Transverse colon (tissue), 4 donors: ENCODE measurements at regions not wholly inside any gene's neighbourhood (a gene's known extent, or its start where the extent isn't known, plus 50 kb on each side); places are given as distances from the start of the nearest gene placed in this dataset.

Source experiments
- DNase-seq: peaks from one replicate; pipeline ENCODE4 v3.0.0-alpha.2; 2019
- H3K27ac ChIP-seq, 4 donors: fragments of 200-600 bp; sonication (generic); 2 replicates each; pipeline ENCODE4 v1.5.1; 2016 to 2018; ENCODE audit warnings: inconsistent platforms in 4 of 4
- H3K27me3 ChIP-seq: fragments of 200-600 bp; sonication (generic); 2 replicates; pipeline ENCODE4 v1.5.1; 2017; ENCODE audit warnings: inconsistent platforms
- H3K36me3 ChIP-seq, 4 donors: fragments of 200-600 bp; sonication (generic); 2 replicates each; pipeline ENCODE4 v1.5.1; 2017 to 2019; ENCODE audit warnings: inconsistent platforms in 4 of 4
- H3K4me1 ChIP-seq, 4 donors: fragments of 200-600 bp; sonication (generic); 2 replicates each; pipeline ENCODE4 v1.5.1; 2017 to 2020; ENCODE audit warnings: inconsistent platforms in 4 of 4
- H3K4me3 ChIP-seq, 4 donors: fragments of 200-600 bp; sonication (generic); 1 replicate in 1 of 4; 2 replicates in 3 of 4; pipeline versions ENCODE4 v1.5.1 to v1.6.1; 2017 to 2019; ENCODE audit warnings: inconsistent platforms in 4 of 4
- H3K9me3 ChIP-seq, 2 donors: fragments of 200-600 bp; sonication (generic); 2 replicates each; pipeline ENCODE4 v1.5.1; 2017 to 2019; ENCODE audit warnings: inconsistent platforms in 2 of 2
- EP300 ChIP-seq: sonication (generic); formaldehyde crosslinking; IDR thresholded peaks from one replicate; pipeline ENCODE4 v1.6.1; 2017; ENCODE audit warnings: antibody characterized with exemption, low read depth
- POLR2A ChIP-seq: fragments of 450-650 bp; IDR thresholded peaks from one replicate; pipeline ENCODE4 v1.6.1; 2016; ENCODE audit warnings: antibody characterized with exemption, mild to moderate bottlenecking, moderate library complexity
- POLR2AphosphoS5 ChIP-seq, 3 donors: sonication (generic); formaldehyde crosslinking; IDR thresholded peaks; one replicate each; pipeline ENCODE4 v1.6.1; 2016; ENCODE audit warnings: antibody characterized with exemption in 3 of 3
- WGBS, 2 donors: methylation state at CpG; one replicate each; pipeline ENCODE4 v1.1.5; 2018; ENCODE audit warnings: low coverage in 1 of 2; 5-methylcytosine and 5-hydroxymethylcytosine counted together
- in situ Hi-C, 4 donors: fragments of 200-750 bp; cut with MboI; loops; one replicate each; pipeline versions ENCODE4 v1.15.0 to v1.15.1; 2017; ENCODE audit warnings: low sequenced_read_pairs in 3 of 4, low pct_ligation_motif_present in 1 of 4, low pct_unique_long_range_greater_than_20kb in 1 of 4
- intact Hi-C: fragments of 100-400 bp; cut with DNase I; formaldehyde crosslinking; loops from one replicate; pipeline ENCODE4 v1.15.1; 2023; ENCODE audit warnings: low total_unique reads
- TF ChIP-seq, protein P1 (sequence below), 5 experiments: fragments of 200-600 bp in 3 of 5; fragments of 450-650 bp in 2 of 5; sonication (generic) in 3 of 5; IDR thresholded peaks; 1 replicate in 2 of 5; 2 replicates in 3 of 5; pipeline ENCODE4 v1.5.1; 2016 to 2017; ENCODE audit warnings: antibody characterized with exemption in 5 of 5, inconsistent platforms in 3 of 5, mild to moderate bottlenecking in 2 of 5, moderate library complexity in 1 of 5

DNA sequence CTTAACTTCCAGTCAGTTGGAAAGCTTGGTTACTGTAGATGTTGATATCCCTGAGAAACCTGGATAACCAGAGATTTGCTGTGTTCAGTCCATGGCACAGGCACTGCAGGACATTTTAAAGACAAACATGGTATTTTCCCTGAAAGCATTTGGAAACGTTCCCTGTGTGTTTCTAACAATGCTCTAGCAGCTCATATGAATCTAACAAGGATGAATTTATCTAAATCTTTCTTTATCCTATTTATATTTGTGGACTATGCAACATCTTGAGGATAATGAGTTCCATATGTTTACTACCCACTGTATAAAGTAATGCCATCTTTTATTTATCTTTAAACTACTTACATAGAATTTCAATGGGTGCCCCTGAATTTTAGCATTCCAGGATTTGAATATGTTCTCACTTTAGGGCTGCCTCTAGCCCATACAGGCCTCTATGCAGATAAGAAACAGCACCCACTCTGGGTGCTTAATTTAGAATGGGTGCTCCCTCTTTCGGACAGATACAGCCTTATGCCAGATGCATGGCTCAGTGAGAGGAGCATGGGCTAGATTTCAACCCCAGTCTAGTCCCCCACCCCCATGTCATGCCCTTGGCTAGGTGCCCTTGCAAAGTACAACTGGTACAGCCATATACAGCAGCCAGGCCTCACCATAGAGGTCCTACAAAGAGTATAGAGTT, 50.6 kb upstream of the NEMP2 start:
- intact Hi-C loops = no loop called here
- no peak for DNase-seq
- in situ Hi-C loops = no loop called here
- WGBS, 2 donors = 79 to 89% methylated on average over 1 to 2 of the region's 2 CpGs
- no peak overlapping the region for H3K27ac ChIP-seq
- no peak for TF ChIP-seq POLR2AphosphoS5 (IDR thresholded peaks at IDR 0.05)
- TF ChIP-seq, protein P1, sequence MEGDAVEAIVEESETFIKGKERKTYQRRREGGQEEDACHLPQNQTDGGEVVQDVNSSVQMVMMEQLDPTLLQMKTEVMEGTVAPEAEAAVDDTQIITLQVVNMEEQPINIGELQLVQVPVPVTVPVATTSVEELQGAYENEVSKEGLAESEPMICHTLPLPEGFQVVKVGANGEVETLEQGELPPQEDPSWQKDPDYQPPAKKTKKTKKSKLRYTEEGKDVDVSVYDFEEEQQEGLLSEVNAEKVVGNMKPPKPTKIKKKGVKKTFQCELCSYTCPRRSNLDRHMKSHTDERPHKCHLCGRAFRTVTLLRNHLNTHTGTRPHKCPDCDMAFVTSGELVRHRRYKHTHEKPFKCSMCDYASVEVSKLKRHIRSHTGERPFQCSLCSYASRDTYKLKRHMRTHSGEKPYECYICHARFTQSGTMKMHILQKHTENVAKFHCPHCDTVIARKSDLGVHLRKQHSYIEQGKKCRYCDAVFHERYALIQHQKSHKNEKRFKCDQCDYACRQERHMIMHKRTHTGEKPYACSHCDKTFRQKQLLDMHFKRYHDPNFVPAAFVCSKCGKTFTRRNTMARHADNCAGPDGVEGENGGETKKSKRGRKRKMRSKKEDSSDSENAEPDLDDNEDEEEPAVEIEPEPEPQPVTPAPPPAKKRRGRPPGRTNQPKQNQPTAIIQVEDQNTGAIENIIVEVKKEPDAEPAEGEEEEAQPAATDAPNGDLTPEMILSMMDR (IDR thresholded peaks at IDR 0.05) = no peak
- TF ChIP-seq POLR2A = no peak
- no peak for TF ChIP-seq EP300
- H3K36me3 ChIP-seq = no peaks in the 10 kb centered on the region
- no peaks in the 10 kb centered on the region for H3K9me3 ChIP-seq
- H3K27me3 ChIP-seq = no peaks in the 10 kb centered on the region
- H3K4me3 ChIP-seq = no peak overlapping the region
- H3K4me1 ChIP-seq = peaks cover 0 to 8% (median 2%) of the 10 kb centered on the region in 4 donors

DNA sequence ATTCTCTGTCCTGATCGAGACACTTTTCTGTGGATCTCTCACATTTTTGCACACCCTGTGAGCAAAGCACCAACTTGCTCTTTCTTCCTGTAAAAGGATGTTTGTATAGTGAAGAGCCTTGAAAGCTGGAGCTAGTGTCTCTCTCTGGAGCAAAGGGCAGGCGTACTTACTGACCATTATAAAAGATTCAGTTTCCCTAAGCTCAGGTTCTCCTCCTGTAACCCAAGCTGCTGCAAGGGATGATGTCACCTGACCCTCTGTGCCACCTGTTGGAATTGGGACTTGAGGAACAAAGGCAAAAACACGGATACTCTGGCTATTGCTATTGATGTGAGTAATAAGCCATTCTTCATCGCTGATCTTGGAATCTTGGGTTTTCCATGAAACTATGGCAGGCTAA, 52.6 kb upstream of the NEMP2 start:
- peaks cover 0 to 12% (median 0%) of the 10 kb centered on the region in 4 donors for H3K4me1 ChIP-seq
- H3K36me3 ChIP-seq = no peaks in the 10 kb centered on the region
- no peak overlapping the region for H3K27ac ChIP-seq
- in situ Hi-C loops (no loop called here), intact Hi-C loops (no loop called here)
- no peaks in the 10 kb centered on the region for H3K27me3 ChIP-seq
- 80 to 88% methylated on average over 2 to 4 of the region's 4 CpGs for WGBS, 2 donors
- no peak overlapping the region for H3K4me3 ChIP-seq
- TF ChIP-seq POLR2AphosphoS5 (IDR thresholded peaks at IDR 0.05) (no peak), EP300 (no peak), POLR2A (no peak)
- TF ChIP-seq, protein P1 (IDR thresholded peaks at IDR 0.05) = no peak
- H3K9me3 ChIP-seq = no peaks in the 10 kb centered on the region
- DNase-seq = no peak

DNA sequence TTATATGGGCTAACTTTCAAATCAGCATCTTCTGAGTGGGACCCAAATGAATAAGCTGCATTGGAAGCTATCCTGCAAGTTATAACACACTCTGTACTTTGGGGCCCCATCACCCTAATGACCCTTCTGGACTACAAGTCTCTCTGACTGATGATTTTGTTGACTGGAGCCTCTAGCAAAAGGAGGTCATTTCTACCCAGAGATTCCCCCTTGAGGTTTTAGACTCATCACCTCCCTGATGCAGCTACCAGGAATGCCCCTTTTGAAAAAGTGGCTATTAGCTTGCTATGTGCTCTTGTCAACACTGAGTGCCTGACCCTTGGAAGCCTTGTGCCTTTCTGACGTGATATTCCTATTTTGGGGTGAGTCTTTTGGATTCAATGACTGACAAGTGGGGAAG, 54.5 kb upstream of the NEMP2 start:
- TF ChIP-seq, protein P1 (IDR thresholded peaks at IDR 0.05) = no peak
- TF ChIP-seq EP300 (no peak), POLR2AphosphoS5 (IDR thresholded peaks at IDR 0.05) (no peak), POLR2A (no peak)
- no peak for DNase-seq
- in situ Hi-C loops = no loop called here
- H3K36me3 ChIP-seq = no peaks in the 10 kb centered on the region
- H3K27ac ChIP-seq = no peak overlapping the region
- H3K27me3 ChIP-seq = no peaks in the 10 kb centered on the region
- no peaks in the 10 kb centered on the region for H3K9me3 ChIP-seq
- intact Hi-C loops = loop anchor here (1.0 kb wide), 1 partner anchor 8 kb away; no protein-coding TSS in a partner anchor
- 83 to 100% methylated on average over 1 of the region's 1 CpG for WGBS, 2 donors
- H3K4me1 ChIP-seq = peaks cover 0 to 7% (median 0%) of the 10 kb centered on the region in 4 donors
- no peak overlapping the region for H3K4me3 ChIP-seq

DNA sequence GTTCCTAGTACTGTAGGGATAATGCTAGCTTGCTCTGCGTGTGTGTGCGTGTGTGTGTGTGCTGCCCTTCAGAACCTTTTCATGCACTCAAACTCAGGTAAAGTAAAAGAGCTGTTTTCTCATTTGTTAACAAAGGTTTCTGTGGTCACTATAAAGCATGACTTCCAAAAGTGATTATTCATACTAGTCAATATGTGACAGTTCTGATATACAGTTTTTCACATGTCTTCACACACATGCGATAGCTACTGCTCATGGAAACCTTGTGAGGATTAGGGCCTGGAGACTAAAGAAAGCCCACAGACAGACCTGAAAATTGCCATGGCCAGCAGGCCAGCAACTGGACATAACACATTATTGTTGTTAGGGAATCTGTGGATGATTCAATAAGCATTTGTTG, 56.9 kb upstream of the NEMP2 start:
- Histone ChIP-seq H3K36me3 (no peaks in the 10 kb centered on the region), H3K27ac (no peak overlapping the region), H3K9me3 (no peaks in the 10 kb centered on the region), H3K4me3 (no peak overlapping the region), H3K27me3 (no peaks in the 10 kb centered on the region), H3K4me1 (peaks cover 0 to 7% (median 0%) of the 10 kb centered on the region in 4 donors)
- in situ Hi-C loops (no loop called here), intact Hi-C loops (no loop called here)
- no peak for TF ChIP-seq POLR2A
- no peak for TF ChIP-seq EP300
- TF ChIP-seq POLR2AphosphoS5 (IDR thresholded peaks at IDR 0.05) = no peak
- no peak for DNase-seq
- 85 to 100% methylated on average over 2 to 3 of the region's 3 CpGs for WGBS, 2 donors
